ENCODE measurements at regions not wholly inside any gene's neighbourhood (a gene's known extent, or its start where the extent isn't known, plus 50 kb on each side); places are given as distances from the start of the nearest gene placed in this dataset.

- TF ChIP-seq USF2 (IDR thresholded peaks at IDR 0.05; ENCODE audit: borderline replicate concordance, low read depth, low read length) (no peak), POLR2AphosphoS5 (IDR thresholded peaks at IDR 0.05; ENCODE audit: low read depth, low read length) (no peak), SMC3 (IDR thresholded peaks at IDR 0.05; ENCODE audit: low read depth, low read length) (no peak), ELF1 (IDR thresholded peaks at IDR 0.05) (no peak), CTCF (IDR thresholded peaks at IDR 0.05) (no peak), JUND (IDR thresholded peaks at IDR 0.05) (no peak), TEAD4 (IDR thresholded peaks at IDR 0.05; ENCODE audit: borderline replicate concordance, insufficient read depth) (no peak), MAX (IDR thresholded peaks at IDR 0.05; ENCODE audit: low read depth) (no peak), TCF12 (IDR thresholded peaks at IDR 0.05) (no peak), TAF1 (IDR thresholded peaks at IDR 0.05; ENCODE audit: borderline replicate concordance, low read depth, low read length) (no peak), RCOR1 (IDR thresholded peaks at IDR 0.05; ENCODE audit: low read length) (no peak)
Observed at GRCh38 chr16:61596655-61597054, 439.6 kb downstream of the CDH8 start.

Data from SK-N-SH (cell line).